Right atrium auricular region (tissue), 2 donors: ENCODE measurements at regions not wholly inside any gene's neighbourhood (a gene's known extent, or its start where the extent isn't known, plus 50 kb on each side); places are given as distances from the start of the nearest gene placed in this dataset.

Experiments
- DNase-seq: peaks from one replicate; pipeline ENCODE4 v3.0.0-alpha.2; 2019; ENCODE audit warnings: low spot score
- H3K27ac ChIP-seq, 2 donors: fragments of 200-600 bp; sonication (generic); 1 replicate in 1 of 2; 2 replicates in 1 of 2; pipeline ENCODE4 v1.5.1; 2016 to 2019
- H3K27me3 ChIP-seq, 2 donors: fragments of 200-600 bp; sonication (generic); one replicate each; pipeline versions ENCODE4 v1.5.1 to v1.6.0; 2017 to 2019
- H3K36me3 ChIP-seq: fragments of 200-600 bp; sonication (generic); one replicate; pipeline ENCODE4 v1.5.1; 2016
- H3K4me1 ChIP-seq, 2 donors: fragments of 200-600 bp; sonication (generic); one replicate each; pipeline versions ENCODE4 v1.5.1 to v1.6.0; 2017 to 2019
- H3K4me3 ChIP-seq, 2 donors: fragments of 200-600 bp; sonication (generic); 1 replicate in 1 of 2; 2 replicates in 1 of 2; pipeline ENCODE4 v1.5.1; 2017 to 2019; ENCODE audit warnings: mild to moderate bottlenecking in 1 of 2, moderate library complexity in 1 of 2
- H3K9me3 ChIP-seq, 2 donors: fragments of 200-600 bp; sonication (generic); one replicate each; pipeline ENCODE4 v1.5.1; 2019
- CTCF ChIP-seq, 2 donors: fragments of 200-600 bp; sonication (generic); IDR thresholded peaks; one replicate each; pipeline ENCODE4 v1.5.1; 2019; ENCODE audit warnings: antibody characterized with exemption in 2 of 2

- H3K36me3 ChIP-seq = no peaks in the 10 kb centered on the region
- no peaks in the 10 kb centered on the region for H3K27me3 ChIP-seq
Measured at GRCh38 chr2:226059961-226060627, 660.6 kb downstream of the NYAP2 start.

GRCh38 chr2:226057914-226058313, 658.4 kb downstream of the NYAP2 start:
- Histone ChIP-seq H3K27me3 (no peaks in the 10 kb centered on the region), H3K9me3 (no peaks in the 10 kb centered on the region), H3K36me3 (no peaks in the 10 kb centered on the region), H3K27ac (no peak overlapping the region), H3K4me1 (no peaks in the 10 kb centered on the region), H3K4me3 (no peak overlapping the region)
- no peak for TF ChIP-seq CTCF (IDR thresholded peaks at IDR 0.05)
- DNase-seq = no peak

More at GRCh38 chr2:226059961-226060627, 660.6 kb downstream of the NYAP2 start:
- H3K27ac ChIP-seq = no peak overlapping the region
- TF ChIP-seq CTCF (IDR thresholded peaks at IDR 0.05) = no peak
- no peaks in the 10 kb centered on the region for H3K4me1 ChIP-seq
- no peak for DNase-seq
- H3K9me3 ChIP-seq = no peaks in the 10 kb centered on the region
- H3K4me3 ChIP-seq = no peak overlapping the region

GRCh38 chr2:226057365-226057764, 657.9 kb downstream of the NYAP2 start:
- TF ChIP-seq CTCF (IDR thresholded peaks at IDR 0.05) = no peak
- DNase-seq = no peak
- Histone ChIP-seq H3K4me1 (no peaks in the 10 kb centered on the region), H3K36me3 (no peaks in the 10 kb centered on the region), H3K27ac (no peak overlapping the region), H3K9me3 (no peaks in the 10 kb centered on the region), H3K27me3 (no peaks in the 10 kb centered on the region), H3K4me3 (no peak overlapping the region)

- Histone ChIP-seq H3K9me3 (no peaks in the 10 kb centered on the region), H3K4me1 (no peaks in the 10 kb centered on the region), H3K36me3 (no peaks in the 10 kb centered on the region), H3K4me3 (no peak overlapping the region), H3K27me3 (no peaks in the 10 kb centered on the region), H3K27ac (no peak overlapping the region)
- no peak for TF ChIP-seq CTCF (IDR thresholded peaks at IDR 0.05)
- no peak for DNase-seq
Measured at GRCh38 chr2:226052772-226053416, 653.4 kb downstream of the NYAP2 start.

GRCh38 chr2:226050822-226051221, 651.3 kb downstream of the NYAP2 start:
- H3K27me3 ChIP-seq = no peaks in the 10 kb centered on the region
- H3K36me3 ChIP-seq = no peaks in the 10 kb centered on the region
- no peak overlapping the region for H3K4me3 ChIP-seq
- no peak for DNase-seq
- H3K4me1 ChIP-seq = no peaks in the 10 kb centered on the region
- no peak overlapping the region for H3K27ac ChIP-seq
- no peaks in the 10 kb centered on the region for H3K9me3 ChIP-seq
- TF ChIP-seq CTCF (IDR thresholded peaks at IDR 0.05) = no peak
